HepG2 (cell line): ENCODE measurements at regions not wholly inside any gene's neighbourhood (a gene's known extent, or its start where the extent isn't known, plus 50 kb on each side); places are given as distances from the start of the nearest gene placed in this dataset.

ENCODE experiments used
- ATAC-seq: fragments of 200-7000 bp; cut with Tn5 transposase; 3 replicates; pipeline ENCODE4 v1.9.1; 2020; ENCODE audit warnings: mild to moderate bottlenecking, moderate library complexity
- BruUV-seq: library from RNA; stranded (reverse); fragments of 400-500 nt; replicated peaks from 2 replicates; lab custom pipeline; 2021; lab: Mats Ljungman, UMichigan
- CTCF ChIA-PET: fragments of 300-600 bp; formaldehyde crosslinking; extraction: SDS; loops from one replicate; lab custom pipeline; 2021; ENCODE audit warnings: low total read pairs, inconsistent platforms, low intra/inter-chr PET ratio; lab: Yijun Ruan, JAX
- POLR2A ChIA-PET: fragments of 350-600 bp; sonication (Branson Sonifier 250); formaldehyde crosslinking; loops from one replicate; lab custom pipeline; 2020; ENCODE audit warnings: antibody characterized with exemption, inconsistent platforms; lab: Yijun Ruan, JAX
- DNase-seq: peaks from one replicate; pipeline ENCODE4 v3.0.0-alpha.2; 2015; ENCODE audit warnings: low spot score
- FAIRE-seq: peaks from 3 replicates; lab custom pipeline; 2011; peaks lifted over from hg19 to GRCh38; lab: Jason Lieb, UNC
- H2AFZ ChIP-seq: one replicate; pipeline ENCODE4 v1.6.1; 2011; ENCODE audit warnings: low read length, inconsistent platforms
- H3K27ac ChIP-seq: fragments of 300-600 bp; 3 replicates; pipeline ENCODE4 v1.8.0; 2011; ENCODE audit warnings: mixed run types, mild to moderate bottlenecking, mixed read lengths, low read length, inconsistent platforms; ENCODE audit not compliant: insufficient read depth; ENCODE audit errors: extremely low read length
- H3K27me3 ChIP-seq, 2 experiments: fragments of 200-600 bp in 1 of 2; 2 replicates in 1 of 2; 3 replicates in 1 of 2; pipeline versions ENCODE4 v1.6.0 to v1.8.0; 2011; ENCODE audit warnings: low read length in 2 of 2, mild to moderate bottlenecking in 2 of 2, moderate library complexity in 2 of 2, inconsistent platforms in 1 of 2; ENCODE audit not compliant: insufficient read depth in 2 of 2, control insufficient read depth in 1 of 2
- H3K36me3 ChIP-seq, 2 experiments: fragments of 200-600 bp in 1 of 2; replicated peaks in 1 of 2; 2 replicates in 1 of 2; 3 replicates in 1 of 2; pipeline versions ENCODE4 v1.5.1 to v1.8.0; 2011; ENCODE audit warnings: low read length in 2 of 2, inconsistent platforms in 1 of 2; ENCODE audit not compliant: insufficient read depth in 2 of 2, control insufficient read depth in 1 of 2
- H3K4me1 ChIP-seq: 2 replicates; pipeline ENCODE4 v1.5.1; 2012; ENCODE audit warnings: low read length, inconsistent platforms; ENCODE audit not compliant: insufficient read depth
- H3K4me2 ChIP-seq: 2 replicates; pipeline ENCODE4 v1.6.0; 2011; ENCODE audit warnings: low read depth, low read length, inconsistent platforms
- H3K4me3 ChIP-seq, 3 experiments: fragments of 200-600 bp in 1 of 3; sonication (generic), shearing (Covaris generic) in 1 of 3; replicated peaks in 1 of 3; 2 replicates each; pipeline ENCODE4 v1.5.1; 2011 to 2016; ENCODE audit warnings: low read length in 3 of 3, inconsistent platforms in 2 of 3, low read depth in 2 of 3, mild to moderate bottlenecking in 2 of 3, control low read depth in 1 of 3, mixed read lengths in 1 of 3; ENCODE audit not compliant: insufficient read depth in 1 of 3
- H3K79me2 ChIP-seq: one replicate; pipeline ENCODE4 v1.6.1; 2011; ENCODE audit warnings: low read length, inconsistent platforms; ENCODE audit not compliant: insufficient read depth
- H3K9ac ChIP-seq: 2 replicates; pipeline ENCODE4 v1.6.0; 2011; ENCODE audit warnings: mild to moderate bottlenecking, low read depth, low read length, inconsistent platforms; ENCODE audit not compliant: insufficient read depth
- H3K9me3 ChIP-seq: 2 replicates; pipeline ENCODE4 v1.5.1; 2012; ENCODE audit warnings: mild to moderate bottlenecking, low read length
- H4K20me1 ChIP-seq: 2 replicates; pipeline ENCODE4 v1.6.0; 2011; ENCODE audit warnings: inconsistent platforms, mild to moderate bottlenecking, low read length, moderate library complexity; ENCODE audit not compliant: insufficient read depth
- ARNT ChIP-seq: fragments of 450-650 bp; IDR thresholded peaks from 2 replicates; pipeline ENCODE4 v1.6.1; 2017
- ERF ChIP-seq: IDR thresholded peaks from 2 replicates; pipeline ENCODE4 v1.6.1; 2018; ENCODE audit warnings: missing biosample characterization, missing genetic modification reagents
- HNRNPUL1 ChIP-seq: fragments of 200-400 bp; formaldehyde crosslinking; IDR thresholded peaks from 2 replicates; pipeline ENCODE4 v1.6.1; 2017; ENCODE audit warnings: low read depth, mild to moderate bottlenecking, low read length, moderate library complexity
- MEF2D ChIP-seq: sonication (generic); formaldehyde crosslinking; IDR thresholded peaks from 2 replicates; pipeline ENCODE4 v1.5.1; 2020; ENCODE audit warnings: mild to moderate bottlenecking, missing genetic modification reagents
- PRDM15 ChIP-seq: sonication (generic); formaldehyde crosslinking; IDR thresholded peaks from 2 replicates; pipeline ENCODE4 v1.4.0; 2020; ENCODE audit warnings: missing genetic modification reagents
- PRDM4 ChIP-seq: sonication (generic); formaldehyde crosslinking; IDR thresholded peaks from 2 replicates; pipeline ENCODE4 v1.9.0; 2021; ENCODE audit warnings: missing genetic modification reagents, borderline replicate concordance
- REL ChIP-seq: sonication (generic); formaldehyde crosslinking; conservative IDR thresholded peaks from 2 replicates; pipeline ENCODE4 v1.8.0; 2022; ENCODE audit warnings: mild to moderate bottlenecking, missing genetic modification reagents, moderate library complexity
- ZNF121 ChIP-seq: sonication (generic); formaldehyde crosslinking; IDR thresholded peaks from 2 replicates; pipeline ENCODE4 v1.5.0; 2020; ENCODE audit warnings: mild to moderate bottlenecking, missing genetic modification reagents
- ZNF207 ChIP-seq: fragments of 450-650 bp; IDR thresholded peaks from 2 replicates; pipeline ENCODE4 v1.6.1; 2016; ENCODE audit warnings: antibody characterized with exemption, borderline replicate concordance
- ZNF264 ChIP-seq: sonication (generic); formaldehyde crosslinking; IDR thresholded peaks from 2 replicates; pipeline ENCODE4 v1.4.0; 2020; ENCODE audit warnings: missing genetic modification reagents
- ZNF772 ChIP-seq: sonication (generic); formaldehyde crosslinking; IDR thresholded peaks from 2 replicates; pipeline ENCODE4 v1.5.0; 2020; ENCODE audit warnings: mild to moderate bottlenecking, missing genetic modification reagents
- WGBS: methylation state at CpG from one replicate; pipeline ENCODE4 v1.1.6; 2017; ENCODE audit warnings: low lambda C conversion rate; 5-methylcytosine and 5-hydroxymethylcytosine counted together
- in situ Hi-C: cut with HindIII; loops from 2 replicates; pipeline ENCODE4 v1.10.0; 2017; ENCODE audit warnings: low pct_unique_long_range_greater_than_20kb; ENCODE audit not compliant: extremely low pct_ligation_motif_present
- intact Hi-C: fragments of 100-400 bp; cut with micrococcal nuclease; formaldehyde crosslinking; loops from one replicate; pipeline ENCODE4 v1.10.0; 2022; ENCODE audit not compliant: unreplicated experiment
- TF ChIP-seq, protein P1 (sequence below): sonication (generic); formaldehyde crosslinking; IDR thresholded peaks from 2 replicates; pipeline ENCODE4 v1.5.0; 2020; ENCODE audit warnings: mild to moderate bottlenecking, missing genetic modification reagents

DNA sequence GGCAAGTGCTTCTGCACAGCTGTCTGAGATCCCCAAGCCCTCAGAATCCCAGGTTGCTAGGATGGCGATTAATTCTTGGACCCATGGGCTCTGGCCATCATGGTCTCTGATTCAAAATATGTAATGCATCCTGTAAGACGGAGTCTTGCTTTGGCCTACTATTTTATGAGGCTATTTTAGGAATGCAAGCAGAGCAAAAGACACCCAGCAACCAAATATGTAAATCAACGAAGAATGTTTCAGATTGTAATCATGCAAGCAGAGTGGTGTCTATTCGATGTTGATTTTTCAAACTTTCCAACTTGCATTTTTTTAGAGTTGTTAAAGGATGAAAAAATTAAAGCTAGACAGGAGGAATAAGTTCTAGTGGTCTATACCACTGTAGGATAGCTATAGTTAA is 154.8 kb downstream of the COL6A3 start (continued):
- TF ChIP-seq ZNF121 (CRISPR knock-in tag), result no peak
- TF ChIP-seq, protein P1, sequence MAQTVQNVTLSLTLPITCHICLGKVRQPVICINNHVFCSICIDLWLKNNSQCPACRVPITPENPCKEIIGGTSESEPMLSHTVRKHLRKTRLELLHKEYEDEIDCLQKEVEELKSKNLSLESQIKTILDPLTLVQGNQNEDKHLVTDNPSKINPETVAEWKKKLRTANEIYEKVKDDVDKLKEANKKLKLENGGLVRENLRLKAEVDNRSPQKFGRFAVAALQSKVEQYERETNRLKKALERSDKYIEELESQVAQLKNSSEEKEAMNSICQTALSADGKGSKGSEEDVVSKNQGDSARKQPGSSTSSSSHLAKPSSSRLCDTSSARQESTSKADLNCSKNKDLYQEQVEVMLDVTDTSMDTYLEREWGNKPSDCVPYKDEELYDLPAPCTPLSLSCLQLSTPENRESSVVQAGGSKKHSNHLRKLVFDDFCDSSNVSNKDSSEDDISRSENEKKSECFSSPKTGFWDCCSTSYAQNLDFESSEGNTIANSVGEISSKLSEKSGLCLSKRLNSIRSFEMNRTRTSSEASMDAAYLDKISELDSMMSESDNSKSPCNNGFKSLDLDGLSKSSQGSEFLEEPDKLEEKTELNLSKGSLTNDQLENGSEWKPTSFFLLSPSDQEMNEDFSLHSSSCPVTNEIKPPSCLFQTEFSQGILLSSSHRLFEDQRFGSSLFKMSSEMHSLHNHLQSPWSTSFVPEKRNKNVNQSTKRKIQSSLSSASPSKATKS (CRISPR knock-in tag), result no peak
- no peak for TF ChIP-seq PRDM15
- no peak for TF ChIP-seq ZNF264 (CRISPR knock-in tag)
- no peak for TF ChIP-seq ARNT
- no peak for TF ChIP-seq HNRNPUL1
- no peak for TF ChIP-seq REL (CRISPR knock-in tag)

- in situ Hi-C loops, result no loop called here
- BruUV-seq, result no TSS peak
- intact Hi-C loops, result no loop called here
- Histone ChIP-seq H3K9me3 (no peaks in the 10 kb centered on the region), H3K9ac (no peak overlapping the region), H3K27me3 (peaks cover 5 to 19% of the 10 kb centered on the region in 2 experiments; a peak in 3 of 5 replicates), H3K4me1 (no peaks in the 10 kb centered on the region), H3K4me3 (no peak overlapping the region), H4K20me1 (no peaks in the 10 kb centered on the region), H3K4me2 (no peak overlapping the region), H3K36me3 (no peaks in the 10 kb centered on the region), H3K79me2 (no peaks in the 10 kb centered on the region), H2AFZ (no peak overlapping the region), H3K27ac (no peak overlapping the region)
- POLR2A ChIA-PET, result no interaction called here
- ATAC-seq, result no peak
- CTCF ChIA-PET, result no interaction called here
- 0% methylated on average over 2 of the region's 2 CpGs for WGBS
- no peak for DNase-seq
- FAIRE-seq, result no peak
- TF ChIP-seq PRDM4 (CRISPR knock-in tag) (no peak), ERF (no peak), ZNF772 (CRISPR knock-in tag) (no peak), MEF2D (no peak), ZNF207 (no peak)
Observed at GRCh38 chr2:237260039-237260620, 153.8 kb downstream of the COL6A3 start.
